GM21515 (cell line): ENCODE measurements at regions not wholly inside any gene's neighbourhood (a gene's known extent, or its start where the extent isn't known, plus 50 kb on each side); places are given as distances from the start of the nearest gene placed in this dataset.

Source experiments
- ATAC-seq: cut with Tn5 transposase; IDR thresholded peaks from one replicate; pipeline ENCODE4 v1.9.1; 2021; ENCODE audit not compliant: unreplicated experiment

GRCh38 chr3:56902468-56903160 is 100.9 kb upstream of the ARHGEF3 start:
- no peak for ATAC-seq

- no peak for ATAC-seq
Observed at GRCh38 chr3:56900801-56901200, 99.1 kb upstream of the ARHGEF3 start.

GRCh38 chr3:56899851-56900250 is 98.1 kb upstream of the ARHGEF3 start:
- no peak for ATAC-seq

- no peak for ATAC-seq
Observed at GRCh38 chr3:56899078-56899477, 97.3 kb upstream of the ARHGEF3 start.

- ATAC-seq: no peak
Observed at GRCh38 chr3:56896357-56896756, 94.6 kb upstream of the ARHGEF3 start.

GRCh38 chr3:56894881-56895431 is 93.2 kb upstream of the ARHGEF3 start:
- ATAC-seq: peak; percentile 81

GRCh38 chr3:56890448-56891091 is 88.8 kb upstream of the ARHGEF3 start:
- ATAC-seq: no peak

GRCh38 chr3:56889131-56889530 is 87.4 kb upstream of the ARHGEF3 start:
- no peak for ATAC-seq

- ATAC-seq: no peak
Observed at GRCh38 chr3:56887402-56888025, 85.8 kb upstream of the ARHGEF3 start.

GRCh38 chr3:56886314-56886713 is 84.6 kb upstream of the ARHGEF3 start:
- ATAC-seq: no peak

GRCh38 chr3:56885879-56886278 is 84.1 kb upstream of the ARHGEF3 start:
- no peak for ATAC-seq

- no peak for ATAC-seq
Observed at GRCh38 chr3:56885453-56885852, 83.7 kb upstream of the ARHGEF3 start.

GRCh38 chr3:56884387-56884786 is 82.6 kb upstream of the ARHGEF3 start:
- no peak for ATAC-seq

GRCh38 chr3:56883828-56884227 is 82.1 kb upstream of the ARHGEF3 start:
- no peak for ATAC-seq

- ATAC-seq: no peak
Observed at GRCh38 chr3:56882896-56883295, 81.1 kb upstream of the ARHGEF3 start.

GRCh38 chr3:56881841-56882240 is 80.1 kb upstream of the ARHGEF3 start:
- ATAC-seq: no peak

- no peak for ATAC-seq
Observed at GRCh38 chr3:56880720-56881575, 79.2 kb upstream of the ARHGEF3 start.

GRCh38 chr3:56879436-56880215 is 77.9 kb upstream of the ARHGEF3 start:
- ATAC-seq: no peak

- no peak for ATAC-seq
Observed at GRCh38 chr3:56878074-56878473, 76.3 kb upstream of the ARHGEF3 start.

- no peak for ATAC-seq
Observed at GRCh38 chr3:56876916-56877315, 75.2 kb upstream of the ARHGEF3 start.
